HL-60 (cell line): ENCODE measurements at regions not wholly inside any gene's neighbourhood (a gene's known extent, or its start where the extent isn't known, plus 50 kb on each side); places are given as distances from the start of the nearest gene placed in this dataset.
"Not testable (repeated sequence)": the region's sequence is repeated elsewhere in the genome, so short reads cannot be mapped to it uniquely, and the experiment has no call there.

Experiments used
- DNase-seq, 2 experiments: peaks; one replicate each; pipeline ENCODE4 v3.0.0-alpha.2; 2010 to 2020; ENCODE audit warnings: low read depth in 1 of 2, low spot score in 1 of 2
- H3K27ac ChIP-seq: fragments of 250-450 bp; sonication (Bioruptor Pico); replicated peaks from 2 replicates; pipeline ENCODE4 v1.5.1; 2020; ENCODE audit warnings: mild to moderate bottlenecking, moderate library complexity
- H3K27me3 ChIP-seq: fragments of 250-450 bp; sonication (Bioruptor Pico); 2 replicates; pipeline ENCODE4 v1.5.1; 2021; ENCODE audit warnings: mild to moderate bottlenecking, moderate library complexity; ENCODE audit not compliant: insufficient read depth, poor library complexity, severe bottlenecking
- H3K4me3 ChIP-seq: replicated peaks from 2 replicates; pipeline ENCODE4 v1.5.1; 2011; ENCODE audit warnings: mild to moderate bottlenecking, control low read depth, low read length; ENCODE audit not compliant: insufficient read depth
- GABPA ChIP-seq: IDR thresholded peaks from 2 replicates; pipeline ENCODE4 v1.6.1; 2012; ENCODE audit warnings: low read depth
- POLR2AphosphoS5 ChIP-seq: IDR thresholded peaks from 2 replicates; pipeline ENCODE4 v1.6.1; 2012; ENCODE audit warnings: low read depth
- SPI1 ChIP-seq: IDR thresholded peaks from 2 replicates; pipeline ENCODE4 v1.6.1; 2012; ENCODE audit warnings: low read depth, mild to moderate bottlenecking, borderline replicate concordance
- TF ChIP-seq, protein P1 (sequence below): IDR thresholded peaks from one replicate; pipeline ENCODE4 v1.5.1; 2011; ENCODE audit warnings: low read length, control low read depth, inconsistent platforms; ENCODE audit not compliant: insufficient read depth
- TF ChIP-seq, protein P2 (sequence below): IDR thresholded peaks from 2 replicates; pipeline ENCODE4 v1.6.1; 2012; ENCODE audit warnings: low read depth; ENCODE audit not compliant: insufficient replicate concordance

DNA sequence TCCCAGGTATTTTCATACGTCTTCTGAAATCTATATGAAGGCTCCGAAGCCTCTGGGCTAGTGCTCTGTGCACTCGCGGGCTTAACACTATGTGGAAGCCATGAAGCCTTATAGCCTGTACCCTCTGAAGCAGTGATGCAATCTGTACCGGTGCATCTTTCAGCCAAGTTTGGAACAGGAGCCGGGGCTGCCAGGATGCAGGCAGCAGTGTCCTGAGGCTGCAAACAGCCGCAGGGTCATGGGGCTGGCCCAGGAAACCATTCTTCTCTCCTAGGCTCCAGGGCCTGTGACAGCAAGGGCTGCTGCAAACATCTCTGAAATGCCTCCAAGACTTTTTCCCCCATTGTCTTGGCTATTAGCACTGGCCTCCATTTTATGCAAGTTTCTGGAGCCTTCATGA, 279.6 kb downstream of the POTED start:
- H3K27ac ChIP-seq, H3K4me3 ChIP-seq, DNase-seq, H3K27me3 ChIP-seq: not testable (repeated sequence)

DNA sequence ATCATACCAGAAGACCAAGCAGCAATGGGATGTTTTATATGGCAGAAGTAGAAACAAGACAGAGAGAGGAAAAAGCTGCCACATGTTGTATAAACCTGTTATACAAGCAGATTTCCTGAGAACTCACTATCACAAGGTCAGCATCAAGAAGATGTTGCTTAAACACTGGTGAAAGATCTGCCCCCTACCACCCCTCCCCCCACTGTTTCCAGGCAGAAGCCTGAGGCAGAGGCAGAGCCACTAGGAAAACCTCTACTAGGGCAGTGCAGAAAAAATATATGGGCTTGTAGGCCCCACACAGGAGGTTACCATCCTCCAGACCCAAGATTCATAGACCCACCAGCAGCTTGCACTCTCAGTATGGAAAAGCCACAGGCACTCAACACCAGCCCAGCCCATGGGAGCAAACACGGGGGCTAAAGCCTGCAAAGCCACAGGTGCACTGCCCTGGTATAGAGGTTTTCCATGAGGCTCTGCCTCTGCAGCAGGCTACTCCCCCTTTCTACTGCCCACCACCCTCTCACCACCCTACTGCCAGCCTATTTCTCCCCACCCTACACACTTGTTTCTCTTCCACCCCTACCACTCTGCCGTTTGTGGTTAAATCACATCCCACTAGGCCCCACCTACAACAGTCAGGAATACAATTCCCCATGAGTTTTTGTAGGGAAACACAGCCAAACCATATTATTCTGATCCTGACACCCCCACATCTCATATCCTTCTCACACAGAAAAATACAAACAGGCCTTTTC, 274.2 kb downstream of the POTED start:
- DNase-seq, H3K27ac ChIP-seq, H3K27me3 ChIP-seq, H3K4me3 ChIP-seq: not testable (repeated sequence)

DNA sequence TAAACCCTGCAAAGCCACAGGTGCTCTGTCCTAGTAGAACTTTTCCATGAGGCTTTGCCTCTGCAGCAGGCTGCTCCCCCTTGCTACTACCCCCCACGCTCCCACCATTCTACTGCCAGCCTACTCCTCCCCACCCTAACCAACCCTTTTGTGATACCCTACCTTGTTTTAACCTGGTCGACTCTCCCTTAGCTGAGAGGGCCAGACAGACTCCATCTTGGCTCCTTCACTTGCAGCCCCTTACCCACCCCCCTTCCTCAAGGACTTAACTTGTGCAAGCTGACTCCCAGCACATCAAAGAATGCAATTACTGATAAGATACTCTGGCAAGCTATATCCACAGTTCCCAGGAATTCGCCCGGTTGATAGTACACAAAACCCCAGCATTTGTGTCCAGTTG, 267.9 kb downstream of the POTED start:
- not testable (repeated sequence) for H3K27me3 ChIP-seq, H3K4me3 ChIP-seq, DNase-seq, H3K27ac ChIP-seq

DNA sequence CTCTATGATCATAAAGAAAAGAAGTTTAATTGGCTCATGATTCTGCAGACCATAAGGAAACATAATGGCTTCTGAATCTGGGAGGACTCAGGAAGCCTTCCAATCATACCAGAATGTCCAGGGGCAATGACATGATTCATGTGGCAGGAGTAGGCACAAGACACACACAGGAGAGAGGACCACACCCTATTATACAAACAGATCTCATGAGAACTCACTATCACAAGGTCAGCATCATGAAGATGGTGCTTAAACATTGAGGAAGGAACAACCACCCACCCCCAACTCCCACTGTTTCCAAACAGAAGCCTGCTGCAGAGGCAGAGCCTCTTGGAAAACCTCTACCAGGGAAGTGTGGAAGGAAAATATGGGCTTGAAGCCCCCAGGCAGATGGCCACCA, 267.4 kb downstream of the POTED start:
- not testable (repeated sequence) for H3K27ac ChIP-seq, DNase-seq, H3K27me3 ChIP-seq, H3K4me3 ChIP-seq

DNA sequence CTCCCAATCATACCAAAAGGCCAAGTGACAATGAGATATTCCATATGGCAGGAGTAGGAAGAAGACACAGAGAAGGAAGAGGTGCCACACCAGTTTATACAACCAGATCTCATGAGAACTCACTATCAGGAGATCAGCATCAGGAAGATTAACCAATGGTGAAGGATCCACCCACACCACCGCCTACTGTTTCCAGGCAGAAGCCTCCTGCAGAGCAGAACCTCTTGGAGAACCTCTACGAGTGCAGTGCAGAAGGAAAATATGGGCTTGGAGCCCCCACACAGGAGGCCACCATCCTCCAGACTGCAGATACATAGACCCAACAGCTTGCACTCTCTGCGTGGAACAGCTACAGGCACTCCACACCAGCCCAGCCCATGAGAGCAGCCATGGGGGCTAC, 264.4 kb downstream of the POTED start:
- not testable (repeated sequence) for DNase-seq, H3K27me3 ChIP-seq, H3K27ac ChIP-seq, H3K4me3 ChIP-seq

DNA sequence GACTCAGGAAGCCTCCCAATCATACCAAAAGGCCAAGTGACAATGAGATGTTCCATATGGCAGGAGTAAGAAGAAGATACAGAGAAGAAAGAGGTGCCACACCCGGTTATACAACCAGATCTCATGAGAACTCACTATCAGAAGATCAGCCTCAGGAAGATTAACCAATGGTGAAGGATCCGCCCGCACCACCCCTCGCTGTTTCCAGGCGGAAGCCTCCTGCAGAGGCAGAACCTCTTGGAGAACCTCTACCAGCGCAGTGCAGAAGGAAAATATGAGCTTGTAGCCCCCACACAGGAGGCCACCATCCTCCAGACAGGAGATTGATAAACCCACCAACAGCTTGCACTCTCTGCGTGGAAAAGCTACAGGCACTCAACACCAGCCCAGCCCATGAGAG, 245.1 kb downstream of the POTED start:
- no peak for DNase-seq
- no peak overlapping the region for H3K4me3 ChIP-seq
- H3K27ac ChIP-seq: no peak overlapping the region

DNA sequence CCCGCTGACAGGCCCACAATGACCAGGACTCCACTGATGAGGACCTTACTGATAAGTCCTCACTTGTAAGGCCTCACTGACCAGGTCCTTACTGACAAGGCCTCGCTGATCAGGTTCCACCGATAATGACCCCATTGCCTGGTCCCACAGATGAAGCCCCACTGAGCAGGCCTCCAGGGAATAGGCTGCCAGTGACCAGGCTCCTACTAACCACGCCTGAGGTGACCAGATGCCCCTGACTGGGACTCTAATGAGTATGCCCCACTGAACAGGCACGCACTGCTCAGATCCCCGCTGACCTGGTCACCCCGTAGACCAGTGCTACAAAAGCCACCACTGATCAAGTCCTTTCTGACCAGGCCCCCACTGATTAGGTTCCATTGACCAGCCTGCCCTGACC, 241.2 kb downstream of the POTED start:
- not testable (repeated sequence) for H3K27me3 ChIP-seq, DNase-seq

More for the DNA sequence above, 245.1 kb downstream of the POTED start:
- TF ChIP-seq GABPA: no peak
- TF ChIP-seq, protein P1, sequence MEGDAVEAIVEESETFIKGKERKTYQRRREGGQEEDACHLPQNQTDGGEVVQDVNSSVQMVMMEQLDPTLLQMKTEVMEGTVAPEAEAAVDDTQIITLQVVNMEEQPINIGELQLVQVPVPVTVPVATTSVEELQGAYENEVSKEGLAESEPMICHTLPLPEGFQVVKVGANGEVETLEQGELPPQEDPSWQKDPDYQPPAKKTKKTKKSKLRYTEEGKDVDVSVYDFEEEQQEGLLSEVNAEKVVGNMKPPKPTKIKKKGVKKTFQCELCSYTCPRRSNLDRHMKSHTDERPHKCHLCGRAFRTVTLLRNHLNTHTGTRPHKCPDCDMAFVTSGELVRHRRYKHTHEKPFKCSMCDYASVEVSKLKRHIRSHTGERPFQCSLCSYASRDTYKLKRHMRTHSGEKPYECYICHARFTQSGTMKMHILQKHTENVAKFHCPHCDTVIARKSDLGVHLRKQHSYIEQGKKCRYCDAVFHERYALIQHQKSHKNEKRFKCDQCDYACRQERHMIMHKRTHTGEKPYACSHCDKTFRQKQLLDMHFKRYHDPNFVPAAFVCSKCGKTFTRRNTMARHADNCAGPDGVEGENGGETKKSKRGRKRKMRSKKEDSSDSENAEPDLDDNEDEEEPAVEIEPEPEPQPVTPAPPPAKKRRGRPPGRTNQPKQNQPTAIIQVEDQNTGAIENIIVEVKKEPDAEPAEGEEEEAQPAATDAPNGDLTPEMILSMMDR: no peak
- TF ChIP-seq POLR2AphosphoS5: no peak
- TF ChIP-seq SPI1: no peak
- TF ChIP-seq, protein P2, sequence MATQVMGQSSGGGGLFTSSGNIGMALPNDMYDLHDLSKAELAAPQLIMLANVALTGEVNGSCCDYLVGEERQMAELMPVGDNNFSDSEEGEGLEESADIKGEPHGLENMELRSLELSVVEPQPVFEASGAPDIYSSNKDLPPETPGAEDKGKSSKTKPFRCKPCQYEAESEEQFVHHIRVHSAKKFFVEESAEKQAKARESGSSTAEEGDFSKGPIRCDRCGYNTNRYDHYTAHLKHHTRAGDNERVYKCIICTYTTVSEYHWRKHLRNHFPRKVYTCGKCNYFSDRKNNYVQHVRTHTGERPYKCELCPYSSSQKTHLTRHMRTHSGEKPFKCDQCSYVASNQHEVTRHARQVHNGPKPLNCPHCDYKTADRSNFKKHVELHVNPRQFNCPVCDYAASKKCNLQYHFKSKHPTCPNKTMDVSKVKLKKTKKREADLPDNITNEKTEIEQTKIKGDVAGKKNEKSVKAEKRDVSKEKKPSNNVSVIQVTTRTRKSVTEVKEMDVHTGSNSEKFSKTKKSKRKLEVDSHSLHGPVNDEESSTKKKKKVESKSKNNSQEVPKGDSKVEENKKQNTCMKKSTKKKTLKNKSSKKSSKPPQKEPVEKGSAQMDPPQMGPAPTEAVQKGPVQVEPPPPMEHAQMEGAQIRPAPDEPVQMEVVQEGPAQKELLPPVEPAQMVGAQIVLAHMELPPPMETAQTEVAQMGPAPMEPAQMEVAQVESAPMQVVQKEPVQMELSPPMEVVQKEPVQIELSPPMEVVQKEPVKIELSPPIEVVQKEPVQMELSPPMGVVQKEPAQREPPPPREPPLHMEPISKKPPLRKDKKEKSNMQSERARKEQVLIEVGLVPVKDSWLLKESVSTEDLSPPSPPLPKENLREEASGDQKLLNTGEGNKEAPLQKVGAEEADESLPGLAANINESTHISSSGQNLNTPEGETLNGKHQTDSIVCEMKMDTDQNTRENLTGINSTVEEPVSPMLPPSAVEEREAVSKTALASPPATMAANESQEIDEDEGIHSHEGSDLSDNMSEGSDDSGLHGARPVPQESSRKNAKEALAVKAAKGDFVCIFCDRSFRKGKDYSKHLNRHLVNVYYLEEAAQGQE: no peak
- H3K27me3 ChIP-seq: no peaks in the 10 kb centered on the region

DNA sequence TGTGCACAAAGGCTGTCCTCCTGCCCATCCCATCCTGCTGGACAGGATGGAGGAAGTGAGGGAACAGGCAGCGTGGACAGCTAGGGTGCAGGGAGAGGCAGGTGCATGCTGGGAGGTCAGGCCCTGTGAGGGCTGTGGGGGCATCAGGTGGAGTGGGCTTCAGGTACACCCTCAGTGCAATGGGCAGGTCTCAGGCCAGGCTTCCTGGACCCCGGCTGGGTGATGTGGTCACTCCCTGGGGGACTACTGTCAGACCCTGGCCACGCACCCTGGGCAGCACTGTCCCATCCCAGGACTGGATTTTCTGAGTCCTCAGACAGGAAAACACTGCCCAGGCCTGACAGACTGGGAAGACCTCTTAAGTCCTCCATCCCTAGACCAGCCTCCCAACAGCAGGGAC, 239.9 kb downstream of the POTED start:
- not testable (repeated sequence) for H3K27me3 ChIP-seq, H3K4me3 ChIP-seq, DNase-seq, H3K27ac ChIP-seq

More for the DNA sequence above, 241.2 kb downstream of the POTED start:
- H3K27ac ChIP-seq, H3K4me3 ChIP-seq: not testable (repeated sequence)
